Endothelial cell of umbilical vein (primary cell): ENCODE measurements at regions not wholly inside any gene's neighbourhood (a gene's known extent, or its start where the extent isn't known, plus 50 kb on each side); places are given as distances from the start of the nearest gene placed in this dataset.

Source experiments
- EZH2 ChIP-seq: IDR thresholded peaks from 2 replicates; pipeline ENCODE4 v1.6.1; 2012; ENCODE audit warnings: borderline replicate concordance, low read depth, mild to moderate bottlenecking, moderate library complexity, low read length, inconsistent platforms; ENCODE audit not compliant: severe bottlenecking
- FOS ChIP-seq: IDR thresholded peaks from 2 replicates; pipeline ENCODE4 v1.6.1; 2011; ENCODE audit warnings: mild to moderate bottlenecking, low read length, moderate library complexity, borderline replicate concordance; ENCODE audit not compliant: insufficient read depth
- JUN ChIP-seq: IDR thresholded peaks from 2 replicates; pipeline ENCODE4 v1.6.1; 2011; ENCODE audit warnings: borderline replicate concordance, low read depth; ENCODE audit not compliant: insufficient read length, insufficient read depth
- MYC ChIP-seq: IDR thresholded peaks from one replicate; pipeline ENCODE4 v1.6.1; 2011; ENCODE audit warnings: mild to moderate bottlenecking, low read depth, low read length
- POLR2A ChIP-seq: IDR thresholded peaks from 2 replicates; pipeline ENCODE4 v1.6.1; 2012; ENCODE audit warnings: low read depth, mild to moderate bottlenecking, control low read depth, low read length
- POLR2AphosphoS5 ChIP-seq: IDR thresholded peaks from 2 replicates; pipeline ENCODE4 v1.6.1; 2012; ENCODE audit warnings: low read depth, mild to moderate bottlenecking, control low read depth, low read length, moderate library complexity; ENCODE audit not compliant: insufficient read depth
- TF ChIP-seq, protein P1 (sequence below), 2 donors: IDR thresholded peaks; 1 replicate in 1 of 2; 2 replicates in 1 of 2; pipeline ENCODE4 v1.5.1; 2011; ENCODE audit warnings: low read length in 2 of 2, mild to moderate bottlenecking in 2 of 2, moderate library complexity in 2 of 2, control low read depth in 1 of 2, inconsistent platforms in 1 of 2, low read depth in 1 of 2; ENCODE audit not compliant: insufficient read depth in 1 of 2; ENCODE audit errors: extremely low read depth in 1 of 2
- TF ChIP-seq, protein P2 (sequence below): IDR thresholded peaks from 2 replicates; pipeline ENCODE4 v1.6.1; 2011; ENCODE audit not compliant: insufficient read depth, insufficient read length

DNA sequence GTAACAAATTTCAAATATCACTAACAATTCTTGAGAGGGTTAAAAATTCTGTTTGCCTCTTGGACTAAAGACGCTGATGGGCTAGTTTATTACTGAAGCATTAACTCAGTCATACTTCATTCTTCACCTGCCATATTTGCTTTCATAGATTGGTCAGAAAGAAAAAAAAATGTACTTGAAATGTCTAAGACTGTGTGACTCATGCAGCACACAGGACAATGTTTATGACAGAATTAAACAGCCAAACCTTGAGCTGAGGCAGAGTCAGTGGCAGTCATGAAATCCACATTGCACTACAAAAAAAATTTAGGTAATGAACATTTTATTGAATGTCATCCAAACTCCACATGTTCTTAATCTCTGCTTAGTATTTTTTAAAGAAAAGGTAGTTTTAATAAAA is 135.6 kb downstream of the PRR20E start:
- TF ChIP-seq, protein P1, sequence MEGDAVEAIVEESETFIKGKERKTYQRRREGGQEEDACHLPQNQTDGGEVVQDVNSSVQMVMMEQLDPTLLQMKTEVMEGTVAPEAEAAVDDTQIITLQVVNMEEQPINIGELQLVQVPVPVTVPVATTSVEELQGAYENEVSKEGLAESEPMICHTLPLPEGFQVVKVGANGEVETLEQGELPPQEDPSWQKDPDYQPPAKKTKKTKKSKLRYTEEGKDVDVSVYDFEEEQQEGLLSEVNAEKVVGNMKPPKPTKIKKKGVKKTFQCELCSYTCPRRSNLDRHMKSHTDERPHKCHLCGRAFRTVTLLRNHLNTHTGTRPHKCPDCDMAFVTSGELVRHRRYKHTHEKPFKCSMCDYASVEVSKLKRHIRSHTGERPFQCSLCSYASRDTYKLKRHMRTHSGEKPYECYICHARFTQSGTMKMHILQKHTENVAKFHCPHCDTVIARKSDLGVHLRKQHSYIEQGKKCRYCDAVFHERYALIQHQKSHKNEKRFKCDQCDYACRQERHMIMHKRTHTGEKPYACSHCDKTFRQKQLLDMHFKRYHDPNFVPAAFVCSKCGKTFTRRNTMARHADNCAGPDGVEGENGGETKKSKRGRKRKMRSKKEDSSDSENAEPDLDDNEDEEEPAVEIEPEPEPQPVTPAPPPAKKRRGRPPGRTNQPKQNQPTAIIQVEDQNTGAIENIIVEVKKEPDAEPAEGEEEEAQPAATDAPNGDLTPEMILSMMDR (IDR thresholded peaks at IDR 0.05; ENCODE audit: extremely low read depth in 1 of 2, insufficient read depth in 1 of 2, low read depth in 1 of 2, low read length in 2 of 2) = no peak
- TF ChIP-seq POLR2AphosphoS5 (no peak), EZH2 (no peak), POLR2A (no peak), FOS (no peak), MYC (no peak), JUN (no peak)
- TF ChIP-seq, protein P2, sequence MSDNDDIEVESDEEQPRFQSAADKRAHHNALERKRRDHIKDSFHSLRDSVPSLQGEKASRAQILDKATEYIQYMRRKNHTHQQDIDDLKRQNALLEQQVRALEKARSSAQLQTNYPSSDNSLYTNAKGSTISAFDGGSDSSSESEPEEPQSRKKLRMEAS = no peak
